ENCODE measurements at regions not wholly inside any gene's neighbourhood (a gene's known extent, or its start where the extent isn't known, plus 50 kb on each side); places are given as distances from the start of the nearest gene placed in this dataset.

DNA sequence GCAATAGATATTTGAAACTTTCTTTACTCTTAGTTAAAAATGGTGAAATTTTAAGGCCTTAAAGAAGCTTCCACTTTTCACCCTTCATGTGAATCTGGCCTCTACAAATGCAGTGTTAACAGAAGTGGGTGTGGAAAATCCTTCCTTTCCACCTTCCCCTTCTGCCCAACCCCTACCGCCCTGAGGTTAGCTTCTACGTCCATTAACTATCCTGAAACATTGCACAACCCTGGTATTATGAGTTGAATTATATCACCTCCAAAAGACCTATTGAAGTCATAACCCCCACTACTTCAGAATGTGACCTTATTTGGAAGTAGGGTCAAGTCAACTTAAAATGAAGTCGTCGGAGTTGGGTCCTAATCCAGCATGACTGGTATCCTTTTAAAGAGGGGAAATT lies 80.8 kb upstream of the ACSL3 start:
- no TSS peak for BruUV-seq (replicated peaks)
- Histone ChIP-seq H3K4me2 (ENCODE audit: low read length) (no peak overlapping the region), H3K9me2 (ENCODE audit: insufficient read depth) (0 out of 2 replicates have a peak, but pooled peaks cover 6% of the 10 kb centered on the region), H3K27me3 (ENCODE audit: insufficient read depth, low read length) (no peaks in the 10 kb centered on the region), H3K36me3 (ENCODE audit: control insufficient read depth in 1 of 2, insufficient read depth in 2 of 2, low read length in 2 of 2) (no peaks in the 10 kb centered on the region), H3K9me3 (ENCODE audit: control insufficient read depth in 1 of 2, insufficient read depth in 1 of 2, low read depth in 1 of 2, low read length in 2 of 2) (no peaks in the 10 kb centered on the region), H3K27ac (ENCODE audit: low read depth, low read length) (no peak overlapping the region), H3K79me2 (ENCODE audit: insufficient read depth, low read length) (no peaks in the 10 kb centered on the region), H4K20me1 (ENCODE audit: insufficient read depth) (no peaks in the 10 kb centered on the region), H3K4me1 (ENCODE audit: control insufficient read depth in 1 of 2, insufficient read depth in 2 of 2, low read length in 2 of 2) (peaks cover 0 to 3% of the 10 kb centered on the region in 2 experiments; a peak in 3 of 4 replicates), H3K9ac (ENCODE audit: low read length) (no peak overlapping the region), H3K4me3 (replicated peaks in 1 of 2; ENCODE audit: low read depth in 1 of 2, low read length in 2 of 2) (no peak overlapping the region), H2AFZ (ENCODE audit: low read depth, low read length, poor library complexity, severe bottlenecking) (no peak overlapping the region)
- ChIA-PET RAD21 (ENCODE audit: low non-redundant PET in 1 of 2, low total read pairs in 2 of 2, uncharacterized antibody in 2 of 2, unreplicated experiment in 2 of 2) (no interaction called here), CTCF (no interaction called here), POLR2A (no interaction called here)
- intact Hi-C loops (cut with micrococcal nuclease), result no loop called here
- TF ChIP-seq ELF1 (IDR thresholded peaks at IDR 0.05; ENCODE audit: borderline replicate concordance, low read depth), result no peak
- no peak for TF ChIP-seq EZH2 (IDR thresholded peaks at IDR 0.05)
- no peak for TF ChIP-seq FOSL1 (IDR thresholded peaks at IDR 0.05; ENCODE audit: low read depth)
- no peak for TF ChIP-seq ZNF274 (IDR thresholded peaks at IDR 0.05; ENCODE audit: low read depth, low read length)
- TF ChIP-seq POLR2AphosphoS5 (IDR thresholded peaks at IDR 0.05; ENCODE audit: low read depth, low read length), result no peak
- TF ChIP-seq, protein P1, sequence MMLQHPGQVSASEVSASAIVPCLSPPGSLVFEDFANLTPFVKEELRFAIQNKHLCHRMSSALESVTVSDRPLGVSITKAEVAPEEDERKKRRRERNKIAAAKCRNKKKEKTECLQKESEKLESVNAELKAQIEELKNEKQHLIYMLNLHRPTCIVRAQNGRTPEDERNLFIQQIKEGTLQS (IDR thresholded peaks at IDR 0.05), result no peak
- no peak for TF ChIP-seq EGR1 (IDR thresholded peaks at IDR 0.05; ENCODE audit: low read depth)
- TF ChIP-seq CEBPB (IDR thresholded peaks at IDR 0.05; ENCODE audit: low read depth), result no peak
- TF ChIP-seq, protein P2, sequence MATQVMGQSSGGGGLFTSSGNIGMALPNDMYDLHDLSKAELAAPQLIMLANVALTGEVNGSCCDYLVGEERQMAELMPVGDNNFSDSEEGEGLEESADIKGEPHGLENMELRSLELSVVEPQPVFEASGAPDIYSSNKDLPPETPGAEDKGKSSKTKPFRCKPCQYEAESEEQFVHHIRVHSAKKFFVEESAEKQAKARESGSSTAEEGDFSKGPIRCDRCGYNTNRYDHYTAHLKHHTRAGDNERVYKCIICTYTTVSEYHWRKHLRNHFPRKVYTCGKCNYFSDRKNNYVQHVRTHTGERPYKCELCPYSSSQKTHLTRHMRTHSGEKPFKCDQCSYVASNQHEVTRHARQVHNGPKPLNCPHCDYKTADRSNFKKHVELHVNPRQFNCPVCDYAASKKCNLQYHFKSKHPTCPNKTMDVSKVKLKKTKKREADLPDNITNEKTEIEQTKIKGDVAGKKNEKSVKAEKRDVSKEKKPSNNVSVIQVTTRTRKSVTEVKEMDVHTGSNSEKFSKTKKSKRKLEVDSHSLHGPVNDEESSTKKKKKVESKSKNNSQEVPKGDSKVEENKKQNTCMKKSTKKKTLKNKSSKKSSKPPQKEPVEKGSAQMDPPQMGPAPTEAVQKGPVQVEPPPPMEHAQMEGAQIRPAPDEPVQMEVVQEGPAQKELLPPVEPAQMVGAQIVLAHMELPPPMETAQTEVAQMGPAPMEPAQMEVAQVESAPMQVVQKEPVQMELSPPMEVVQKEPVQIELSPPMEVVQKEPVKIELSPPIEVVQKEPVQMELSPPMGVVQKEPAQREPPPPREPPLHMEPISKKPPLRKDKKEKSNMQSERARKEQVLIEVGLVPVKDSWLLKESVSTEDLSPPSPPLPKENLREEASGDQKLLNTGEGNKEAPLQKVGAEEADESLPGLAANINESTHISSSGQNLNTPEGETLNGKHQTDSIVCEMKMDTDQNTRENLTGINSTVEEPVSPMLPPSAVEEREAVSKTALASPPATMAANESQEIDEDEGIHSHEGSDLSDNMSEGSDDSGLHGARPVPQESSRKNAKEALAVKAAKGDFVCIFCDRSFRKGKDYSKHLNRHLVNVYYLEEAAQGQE (IDR thresholded peaks at IDR 0.05; ENCODE audit: low read depth), result no peak
- TF ChIP-seq JUND (IDR thresholded peaks at IDR 0.05), result no peak
- no peak for TF ChIP-seq CBX3 (IDR thresholded peaks at IDR 0.05; ENCODE audit: low read depth)
- no peak for TF ChIP-seq SRF (IDR thresholded peaks at IDR 0.05; ENCODE audit: low read depth)
- no peak for TF ChIP-seq ZFX (IDR thresholded peaks at IDR 0.05)
- TF ChIP-seq SP1 (IDR thresholded peaks at IDR 0.05; ENCODE audit: low read depth), result no peak
- no peak for TF ChIP-seq POLR2A (IDR thresholded peaks at IDR 0.05; ENCODE audit: borderline replicate concordance, extremely low read depth, insufficient read depth, insufficient read length)
- TF ChIP-seq, protein P3, sequence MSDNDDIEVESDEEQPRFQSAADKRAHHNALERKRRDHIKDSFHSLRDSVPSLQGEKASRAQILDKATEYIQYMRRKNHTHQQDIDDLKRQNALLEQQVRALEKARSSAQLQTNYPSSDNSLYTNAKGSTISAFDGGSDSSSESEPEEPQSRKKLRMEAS (IDR thresholded peaks at IDR 0.05), result no peak
- no peak for TF ChIP-seq RAD21 (IDR thresholded peaks at IDR 0.05; ENCODE audit: low read depth)
- TF ChIP-seq TCF7L2 (IDR thresholded peaks at IDR 0.05; ENCODE audit: borderline replicate concordance, extremely low read depth, insufficient read depth, insufficient read length), result no peak
- TF ChIP-seq, protein P4, sequence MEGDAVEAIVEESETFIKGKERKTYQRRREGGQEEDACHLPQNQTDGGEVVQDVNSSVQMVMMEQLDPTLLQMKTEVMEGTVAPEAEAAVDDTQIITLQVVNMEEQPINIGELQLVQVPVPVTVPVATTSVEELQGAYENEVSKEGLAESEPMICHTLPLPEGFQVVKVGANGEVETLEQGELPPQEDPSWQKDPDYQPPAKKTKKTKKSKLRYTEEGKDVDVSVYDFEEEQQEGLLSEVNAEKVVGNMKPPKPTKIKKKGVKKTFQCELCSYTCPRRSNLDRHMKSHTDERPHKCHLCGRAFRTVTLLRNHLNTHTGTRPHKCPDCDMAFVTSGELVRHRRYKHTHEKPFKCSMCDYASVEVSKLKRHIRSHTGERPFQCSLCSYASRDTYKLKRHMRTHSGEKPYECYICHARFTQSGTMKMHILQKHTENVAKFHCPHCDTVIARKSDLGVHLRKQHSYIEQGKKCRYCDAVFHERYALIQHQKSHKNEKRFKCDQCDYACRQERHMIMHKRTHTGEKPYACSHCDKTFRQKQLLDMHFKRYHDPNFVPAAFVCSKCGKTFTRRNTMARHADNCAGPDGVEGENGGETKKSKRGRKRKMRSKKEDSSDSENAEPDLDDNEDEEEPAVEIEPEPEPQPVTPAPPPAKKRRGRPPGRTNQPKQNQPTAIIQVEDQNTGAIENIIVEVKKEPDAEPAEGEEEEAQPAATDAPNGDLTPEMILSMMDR (IDR thresholded peaks at IDR 0.05 in 2 of 3, conservative IDR thresholded peaks at IDR 0.05 in 1 of 3; ENCODE audit: borderline replicate concordance in 1 of 3, insufficient read depth in 1 of 3, low read depth in 2 of 3, low read length in 2 of 3), result no peak
- TF ChIP-seq SIN3A (IDR thresholded peaks at IDR 0.05; ENCODE audit: low read depth), result no peak
- DNase-seq (ENCODE audit: low read depth, low spot score) (no peak), ATAC-seq (no peak)
